ENCODE measurements at regions not wholly inside any gene's neighbourhood (a gene's known extent, or its start where the extent isn't known, plus 50 kb on each side); places are given as distances from the start of the nearest gene placed in this dataset.

DNA sequence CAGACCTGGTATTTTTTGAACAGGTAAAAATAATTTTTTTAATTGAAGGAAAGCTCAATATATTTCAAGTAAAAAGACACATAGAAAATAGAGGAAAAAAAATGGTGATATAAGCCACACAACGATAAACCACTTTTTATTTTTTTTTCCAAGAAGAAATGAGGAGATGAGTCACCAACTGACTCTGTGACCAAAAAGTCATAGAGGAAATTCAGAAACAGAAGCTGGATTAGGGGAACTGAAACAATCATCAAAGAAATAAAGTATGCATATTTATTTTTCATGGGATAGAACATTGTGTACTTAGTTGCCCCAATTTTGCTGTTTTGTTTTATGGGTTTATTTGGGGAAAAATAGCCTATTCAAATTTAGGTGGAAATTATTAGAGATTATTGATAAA, 176.8 kb upstream of the AGR3 start:
- no peak for DNase-seq (ENCODE audit: low spot score)
- TF ChIP-seq CTCF (IDR thresholded peaks at IDR 0.05; ENCODE audit: extremely low read depth, missing control alignments) = no peak

- no peak for DNase-seq (ENCODE audit: low spot score)
- TF ChIP-seq CTCF (IDR thresholded peaks at IDR 0.05; ENCODE audit: extremely low read depth, missing control alignments) = no peak
These were observed 178.3 kb upstream of the AGR3 start for GRCh38 chr7:17060051-17060450.

DNA sequence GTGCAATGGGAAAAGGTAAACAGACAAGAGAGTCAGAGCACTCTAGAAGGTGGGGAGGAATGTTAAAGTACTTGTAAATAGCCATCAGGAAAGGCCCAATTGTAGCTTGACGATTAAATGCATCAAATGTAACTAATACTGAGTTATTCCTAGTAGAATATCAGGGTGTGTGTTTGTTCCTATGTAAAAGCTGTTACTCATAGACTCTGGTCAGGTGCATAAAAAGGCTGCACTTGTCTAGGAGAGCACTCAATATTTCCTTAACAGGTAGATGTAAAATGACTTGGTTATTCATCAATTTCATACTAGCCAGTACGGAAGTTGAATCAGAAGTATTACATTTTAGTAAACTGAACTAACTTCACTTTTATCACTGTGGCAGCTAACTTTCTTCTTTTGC, 179.7 kb upstream of the AGR3 start:
- no peak for DNase-seq (ENCODE audit: low spot score)
- no peak for TF ChIP-seq CTCF (IDR thresholded peaks at IDR 0.05; ENCODE audit: extremely low read depth, missing control alignments)

GRCh38 chr7:17062151-17063044, 180.6 kb upstream of the AGR3 start:
- TF ChIP-seq CTCF (IDR thresholded peaks at IDR 0.05; ENCODE audit: extremely low read depth, missing control alignments) = no peak
- DNase-seq (ENCODE audit: low spot score) = no peak

DNA sequence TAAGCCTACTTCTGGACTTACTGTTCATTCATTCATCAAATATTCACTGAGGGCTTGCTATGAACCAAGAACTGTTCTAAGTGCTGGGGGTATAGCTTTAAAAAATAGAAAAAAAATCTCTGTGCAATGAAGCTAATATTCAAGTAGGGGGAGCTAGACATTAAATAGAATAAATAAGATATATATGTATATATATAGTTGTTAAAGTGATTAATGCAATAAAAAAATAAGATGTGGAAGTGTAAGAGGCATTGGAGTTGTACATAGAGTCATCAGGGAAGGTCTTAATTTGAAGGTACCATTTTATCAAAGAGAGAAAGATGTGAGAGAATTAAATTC, 181.2 kb upstream of the AGR3 start:
- no peak for TF ChIP-seq CTCF (IDR thresholded peaks at IDR 0.05; ENCODE audit: extremely low read depth, missing control alignments)
- DNase-seq (ENCODE audit: low spot score) = no peak

DNA sequence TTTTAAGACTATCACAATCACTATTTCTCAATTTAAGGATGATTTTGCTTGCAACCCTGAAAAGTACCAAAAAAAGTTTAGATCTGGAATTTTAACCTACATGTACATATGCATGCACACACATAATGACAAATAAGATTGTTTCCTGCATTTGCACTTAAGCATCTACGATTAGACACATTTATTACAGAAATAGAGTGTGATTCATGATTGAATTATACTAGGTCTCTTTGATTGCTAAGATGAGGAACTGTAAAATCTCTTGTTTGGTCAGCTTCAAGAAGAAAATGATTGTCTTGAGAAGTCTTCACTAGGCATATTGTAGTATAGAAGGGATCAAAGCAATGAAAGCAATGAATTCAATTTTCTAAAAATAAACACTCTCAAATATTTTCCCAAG, 185.9 kb upstream of the AGR3 start:
- no peak for TF ChIP-seq CTCF (IDR thresholded peaks at IDR 0.05; ENCODE audit: extremely low read depth, missing control alignments)

DNA sequence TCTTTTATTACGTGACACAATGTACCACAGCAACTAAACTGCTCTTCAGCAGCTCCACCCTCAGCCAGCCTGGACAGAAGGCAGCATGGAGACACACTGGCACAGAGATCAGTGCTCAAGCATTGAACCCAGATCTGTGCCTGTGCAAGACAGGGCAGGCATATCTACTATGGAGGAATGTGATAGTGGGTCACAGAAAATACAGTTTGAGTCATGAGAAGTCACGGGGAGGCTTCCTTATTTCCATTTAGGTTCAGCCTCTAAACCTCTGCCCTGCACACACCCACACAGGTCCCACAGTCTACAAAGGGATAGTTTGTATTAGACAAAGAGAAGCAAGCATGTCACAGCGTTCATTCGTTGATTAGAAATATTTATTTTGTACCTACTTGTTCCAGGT, 187.4 kb upstream of the AGR3 start:
- peak; percentile 18 for DNase-seq (ENCODE audit: low spot score)

More for the DNA sequence above, 185.9 kb upstream of the AGR3 start:
- no peak for DNase-seq (ENCODE audit: low spot score)

More for the DNA sequence above, 187.4 kb upstream of the AGR3 start:
- no peak for TF ChIP-seq CTCF (IDR thresholded peaks at IDR 0.05; ENCODE audit: extremely low read depth, missing control alignments)

Data from GM20000 (cell line).